HUES64 (cell line): ENCODE measurements at regions not wholly inside any gene's neighbourhood (a gene's known extent, or its start where the extent isn't known, plus 50 kb on each side); places are given as distances from the start of the nearest gene placed in this dataset.

ENCODE experiments used
- H3K27ac ChIP-seq: 2 replicates; pipeline ENCODE4 v1.7.0; 2013; ENCODE audit warnings: low read depth, low read length, inconsistent platforms
- H3K27me3 ChIP-seq: 2 replicates; pipeline ENCODE4 v1.6.1; 2013; ENCODE audit warnings: mild to moderate bottlenecking, low read length; ENCODE audit not compliant: insufficient read depth
- H3K36me3 ChIP-seq: 2 replicates; pipeline ENCODE4 v1.6.1; 2013; ENCODE audit warnings: mild to moderate bottlenecking, low read length; ENCODE audit not compliant: insufficient read depth
- H3K4me1 ChIP-seq: 2 replicates; pipeline ENCODE4 v1.6.1; 2013; ENCODE audit warnings: mild to moderate bottlenecking, low read length, moderate library complexity; ENCODE audit not compliant: insufficient read depth
- H3K4me3 ChIP-seq: 2 replicates; pipeline ENCODE4 v1.5.1; 2013; ENCODE audit warnings: mild to moderate bottlenecking, low read length, moderate library complexity
- H3K9ac ChIP-seq: 2 replicates; pipeline ENCODE4 v1.6.1; 2013; ENCODE audit warnings: mild to moderate bottlenecking, low read depth, low read length
- H3K9me3 ChIP-seq: 2 replicates; pipeline ENCODE4 v1.6.1; 2013; ENCODE audit warnings: low read depth, low read length; ENCODE audit not compliant: insufficient read depth
- WGBS: fragments of 150-250, 120-280 bp; methylation state at CpG from one replicate; pipeline ENCODE4 v1.1.7; 2013; ENCODE audit warnings: missing lambda C conversion rate; 5-methylcytosine and 5-hydroxymethylcytosine counted together

DNA sequence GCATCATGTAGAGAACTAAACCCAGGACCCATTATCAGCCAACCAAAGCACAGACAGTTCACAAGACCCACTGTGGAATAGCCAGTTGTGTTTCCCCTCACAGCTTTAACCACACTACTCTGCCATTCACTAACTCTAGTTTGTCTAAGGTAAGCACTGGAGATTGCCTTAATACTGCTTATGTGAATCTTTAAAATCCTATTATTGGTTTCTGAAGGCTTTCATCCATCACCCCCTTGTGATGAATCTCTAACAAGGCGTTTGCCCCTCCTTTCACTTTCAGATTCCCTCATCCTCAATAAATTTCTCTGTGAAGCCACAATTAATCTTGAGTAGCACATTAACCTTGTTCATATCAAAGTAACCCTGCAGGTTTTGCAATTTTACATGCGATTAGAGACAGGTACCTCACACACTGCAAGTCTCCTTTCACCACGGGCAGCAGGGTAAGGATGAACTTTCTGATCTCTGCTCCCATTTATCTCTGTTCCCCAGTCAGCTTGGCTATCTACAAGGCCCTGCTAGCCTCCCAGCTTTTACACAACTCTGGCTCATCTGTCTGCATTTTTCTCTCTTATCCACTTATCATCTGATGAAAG, 785.6 kb downstream of the REEP3 start:
- Histone ChIP-seq H3K9me3 (no peaks in the 10 kb centered on the region), H3K4me3 (no peak overlapping the region), H3K9ac (no peak overlapping the region), H3K36me3 (no peaks in the 10 kb centered on the region), H3K27me3 (no peaks in the 10 kb centered on the region), H3K27ac (no peak overlapping the region), H3K4me1 (peaks cover 12% of the 10 kb centered on the region; the same call in 1 of the 2 replicates)
- 84% methylated on average over 3 of the region's 3 CpGs for WGBS

DNA sequence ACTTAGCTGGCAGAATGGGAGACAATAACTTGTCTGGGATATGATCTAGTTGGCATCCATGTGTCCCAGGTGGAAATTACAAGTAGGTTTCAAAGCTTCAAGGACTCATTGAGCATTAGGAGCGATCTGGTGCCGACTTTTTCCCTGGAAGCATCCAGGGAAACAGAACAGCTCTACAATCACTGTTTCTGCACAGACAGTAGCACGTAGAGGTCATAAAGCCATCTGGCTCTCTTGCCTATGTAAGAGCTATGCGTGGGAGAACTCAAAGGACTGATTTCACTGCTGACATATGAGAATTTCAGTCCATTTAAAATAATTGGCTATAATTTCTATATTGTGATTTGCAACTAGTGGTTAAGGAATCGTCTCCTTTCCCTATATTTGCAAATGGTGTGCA, 791.7 kb downstream of the REEP3 start:
- Histone ChIP-seq H3K27ac (no peak overlapping the region), H3K27me3 (no peaks in the 10 kb centered on the region), H3K4me3 (no peak overlapping the region), H3K9me3 (no peaks in the 10 kb centered on the region), H3K9ac (no peak overlapping the region), H3K4me1 (no peaks in the 10 kb centered on the region), H3K36me3 (no peaks in the 10 kb centered on the region)
- WGBS: 93% methylated on average over 5 of the region's 5 CpGs

DNA sequence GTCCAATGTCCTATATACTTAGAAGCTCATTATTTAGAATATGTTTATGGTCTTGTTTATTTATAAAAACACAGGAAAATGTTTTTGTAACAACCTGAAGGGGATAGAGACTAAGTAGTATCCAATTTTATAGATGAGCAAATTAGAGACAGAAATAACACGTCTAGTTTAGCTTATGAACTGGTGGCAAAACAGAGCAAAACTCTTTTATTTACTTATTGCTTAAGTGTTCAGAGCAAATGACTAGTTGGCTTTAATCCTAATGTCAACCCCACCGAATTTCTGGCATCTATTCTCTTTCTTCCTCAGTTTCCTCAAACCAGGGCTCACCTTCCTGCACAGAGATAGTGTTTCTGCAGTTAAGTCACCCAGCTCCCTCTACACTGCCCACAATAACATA, 792.8 kb downstream of the REEP3 start:
- Histone ChIP-seq H3K9ac (no peak overlapping the region), H3K27ac (no peak overlapping the region), H3K36me3 (no peaks in the 10 kb centered on the region), H3K27me3 (no peaks in the 10 kb centered on the region), H3K9me3 (no peaks in the 10 kb centered on the region), H3K4me3 (no peak overlapping the region), H3K4me1 (no peaks in the 10 kb centered on the region)
- WGBS: 92% methylated on average over 2 of the region's 2 CpGs

DNA sequence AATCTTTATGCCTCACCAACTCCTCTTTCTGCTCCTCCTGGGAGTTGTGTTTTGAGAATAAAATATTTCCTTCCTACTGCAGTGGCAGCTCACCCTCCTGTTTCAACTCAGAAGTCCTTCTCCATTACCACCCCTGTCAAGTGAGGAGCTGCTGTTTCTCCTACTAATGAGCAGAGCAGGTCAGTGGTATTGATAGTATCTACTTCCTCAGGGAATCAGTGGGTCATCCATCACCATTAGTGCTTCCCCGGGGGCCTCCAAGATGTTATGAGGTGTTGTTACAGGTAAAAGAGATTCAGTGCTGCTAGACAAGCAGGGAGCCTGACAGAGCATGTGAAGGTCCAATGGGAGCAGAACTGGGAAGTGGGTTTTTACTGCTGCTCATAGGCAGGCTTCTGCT, 795.2 kb downstream of the REEP3 start:
- H3K9me3 ChIP-seq: no peaks in the 10 kb centered on the region
- H3K4me1 ChIP-seq: no peaks in the 10 kb centered on the region
- 96% methylated on average over 1 of the region's 1 CpG for WGBS
- no peak overlapping the region for H3K9ac ChIP-seq
- no peaks in the 10 kb centered on the region for H3K36me3 ChIP-seq
- no peak overlapping the region for H3K27ac ChIP-seq
- no peaks in the 10 kb centered on the region for H3K27me3 ChIP-seq
- H3K4me3 ChIP-seq: no peak overlapping the region

DNA sequence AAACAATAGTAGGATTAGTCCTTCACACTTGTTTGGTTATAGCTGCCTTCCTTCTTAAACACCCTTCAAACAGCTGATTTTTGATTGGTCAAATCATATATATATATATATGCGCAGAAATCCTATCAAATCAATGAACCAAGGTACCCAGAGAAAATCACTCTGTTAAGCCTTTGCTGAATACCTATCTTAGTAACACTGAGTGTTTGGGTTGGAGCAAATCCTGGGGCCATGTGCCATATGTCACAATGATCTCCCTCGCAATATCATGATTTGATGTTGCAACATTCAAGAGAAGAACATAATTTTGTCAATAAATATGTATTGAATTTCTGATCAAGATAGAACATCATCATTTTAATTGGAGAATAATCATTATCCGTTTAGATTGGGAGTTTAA, 795.6 kb downstream of the REEP3 start:
- Histone ChIP-seq H3K36me3 (no peaks in the 10 kb centered on the region), H3K4me3 (no peak overlapping the region), H3K27ac (no peak overlapping the region), H3K4me1 (no peaks in the 10 kb centered on the region), H3K27me3 (no peaks in the 10 kb centered on the region), H3K9ac (no peak overlapping the region), H3K9me3 (no peaks in the 10 kb centered on the region)
- WGBS: 100% methylated on average over 1 of the region's 3 CpGs

DNA sequence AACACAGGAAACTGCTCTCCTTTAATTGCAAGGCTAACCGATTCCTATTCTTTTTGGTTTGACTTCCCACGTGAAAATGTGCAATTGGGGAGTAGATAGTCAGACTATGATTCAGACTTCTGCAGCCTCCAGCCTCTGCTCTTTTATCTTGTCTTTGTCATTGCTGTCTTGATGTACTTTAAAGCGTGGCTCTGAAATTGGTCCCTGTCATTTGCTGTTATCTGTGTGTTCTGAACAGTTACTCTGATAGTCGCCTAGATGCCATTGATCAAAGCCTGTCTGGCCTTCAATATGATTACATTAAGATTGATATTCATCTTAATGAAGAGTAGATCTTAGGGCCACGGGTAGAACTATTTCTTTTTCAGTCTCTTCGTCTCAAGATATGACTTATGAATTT, 799.2 kb downstream of the REEP3 start:
- H3K4me1 ChIP-seq: no peaks in the 10 kb centered on the region
- 91% methylated on average over 6 of the region's 6 CpGs for WGBS
- 0 out of 2 replicates have a peak, but pooled peaks cover 2% of the 10 kb centered on the region for H3K9me3 ChIP-seq
- no peaks in the 10 kb centered on the region for H3K36me3 ChIP-seq
- H3K27ac ChIP-seq: no peak overlapping the region
- H3K27me3 ChIP-seq: no peaks in the 10 kb centered on the region
- no peak overlapping the region for H3K4me3 ChIP-seq
- H3K9ac ChIP-seq: no peak overlapping the region

DNA sequence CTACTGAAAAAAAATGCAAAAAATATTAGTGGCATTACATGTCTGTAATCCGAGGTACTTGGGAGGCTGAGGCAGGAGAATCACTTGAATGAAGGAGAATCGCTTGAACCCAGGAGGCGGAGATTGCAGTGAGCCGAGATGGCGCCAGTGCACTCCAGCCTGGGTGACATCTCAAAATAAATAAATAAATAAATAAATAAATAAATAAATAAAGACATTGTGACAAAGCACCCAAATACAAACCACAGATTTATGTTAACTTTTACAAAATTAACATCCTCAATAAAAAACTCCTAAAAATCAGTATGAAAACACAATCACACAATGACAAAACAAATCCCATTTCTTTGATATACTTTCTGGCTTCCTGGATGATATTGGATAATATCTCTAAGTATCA, 808.3 kb downstream of the REEP3 start:
- WGBS: 89% methylated on average over 4 of the region's 5 CpGs

DNA sequence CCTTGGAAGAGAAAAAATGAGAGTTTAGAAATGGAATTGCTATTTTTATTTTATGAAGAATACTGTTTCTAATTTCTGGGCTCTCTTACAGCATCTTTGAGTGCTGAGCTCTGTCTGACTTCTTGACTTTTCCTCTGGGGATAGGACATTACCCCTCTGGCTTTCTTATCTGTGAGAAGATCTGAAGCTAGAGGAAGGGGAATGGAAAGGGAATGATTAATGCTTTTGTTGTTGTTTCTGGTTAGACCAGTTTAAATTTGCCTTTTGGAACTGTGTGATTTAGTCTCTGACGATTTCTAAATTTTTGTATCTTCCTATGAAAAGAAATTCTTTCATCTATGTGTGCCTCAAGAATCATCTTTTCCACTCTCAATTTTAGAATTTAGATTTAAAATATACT, 811.4 kb downstream of the REEP3 start:
- Histone ChIP-seq H3K9ac (no peak overlapping the region), H3K9me3 (peaks cover 7% of the 10 kb centered on the region), H3K4me1 (no peaks in the 10 kb centered on the region), H3K36me3 (no peaks in the 10 kb centered on the region), H3K27me3 (no peaks in the 10 kb centered on the region), H3K27ac (no peak overlapping the region), H3K4me3 (no peak overlapping the region)
- WGBS: no CpG with 5 or more reads among the region's 1 CpG

More for the DNA sequence above, 808.3 kb downstream of the REEP3 start:
- H3K9ac ChIP-seq: no peak overlapping the region
- H3K36me3 ChIP-seq: no peaks in the 10 kb centered on the region
- no peaks in the 10 kb centered on the region for H3K27me3 ChIP-seq
- H3K9me3 ChIP-seq: peaks cover 27% of the 10 kb centered on the region
- no peaks in the 10 kb centered on the region for H3K4me1 ChIP-seq
- no peak overlapping the region for H3K4me3 ChIP-seq
- H3K27ac ChIP-seq: no peak overlapping the region

DNA sequence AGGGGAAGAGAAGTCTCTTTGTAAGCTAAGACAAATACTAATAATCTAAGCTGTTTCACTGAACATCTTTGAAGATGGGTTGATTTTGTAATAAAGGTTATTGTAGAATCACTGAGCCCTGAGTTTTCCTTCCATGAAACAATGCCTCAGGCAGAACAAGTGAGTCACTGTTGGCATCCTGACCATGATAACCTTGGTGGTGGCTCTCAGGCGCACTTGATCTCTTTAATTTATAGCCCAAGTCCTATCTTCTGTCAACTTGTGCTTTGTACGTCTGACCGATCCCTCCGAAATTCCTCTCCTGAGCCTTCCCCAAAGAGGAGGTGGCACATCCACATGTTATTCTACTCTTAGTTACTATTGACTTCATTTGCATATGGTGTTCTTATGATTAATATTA, 812.9 kb downstream of the REEP3 start:
- Histone ChIP-seq H3K27ac (no peak overlapping the region), H3K4me1 (no peaks in the 10 kb centered on the region), H3K4me3 (no peak overlapping the region), H3K9me3 (no peaks in the 10 kb centered on the region), H3K36me3 (no peaks in the 10 kb centered on the region), H3K9ac (no peak overlapping the region), H3K27me3 (no peaks in the 10 kb centered on the region)
- WGBS: 97% methylated on average over 4 of the region's 4 CpGs

DNA sequence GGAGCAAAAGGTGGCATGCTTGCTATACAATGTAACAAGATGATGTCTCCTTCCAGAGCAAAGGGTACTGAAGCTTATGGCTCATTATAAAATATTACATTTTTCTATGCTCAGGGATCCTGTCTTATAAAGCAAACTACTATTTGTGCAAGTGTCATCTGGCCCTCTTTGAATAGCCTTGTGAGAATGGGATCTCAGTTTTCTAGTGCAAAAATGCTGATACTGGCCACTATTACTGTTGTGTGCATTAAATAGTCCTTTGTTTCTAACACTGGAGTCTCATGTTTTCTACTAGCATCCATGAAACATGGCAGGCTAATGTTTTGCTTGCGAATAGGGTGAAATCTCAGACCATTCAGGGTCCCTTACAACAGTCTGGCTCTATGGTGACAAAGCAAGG, 823.0 kb downstream of the REEP3 start:
- no peak overlapping the region for H3K4me3 ChIP-seq
- H3K4me1 ChIP-seq: no peaks in the 10 kb centered on the region
- no peak overlapping the region for H3K27ac ChIP-seq
- no peaks in the 10 kb centered on the region for H3K36me3 ChIP-seq
- H3K9me3 ChIP-seq: no peaks in the 10 kb centered on the region
- 97% methylated on average over 1 of the region's 1 CpG for WGBS
- no peak overlapping the region for H3K9ac ChIP-seq
- H3K27me3 ChIP-seq: no peaks in the 10 kb centered on the region

DNA sequence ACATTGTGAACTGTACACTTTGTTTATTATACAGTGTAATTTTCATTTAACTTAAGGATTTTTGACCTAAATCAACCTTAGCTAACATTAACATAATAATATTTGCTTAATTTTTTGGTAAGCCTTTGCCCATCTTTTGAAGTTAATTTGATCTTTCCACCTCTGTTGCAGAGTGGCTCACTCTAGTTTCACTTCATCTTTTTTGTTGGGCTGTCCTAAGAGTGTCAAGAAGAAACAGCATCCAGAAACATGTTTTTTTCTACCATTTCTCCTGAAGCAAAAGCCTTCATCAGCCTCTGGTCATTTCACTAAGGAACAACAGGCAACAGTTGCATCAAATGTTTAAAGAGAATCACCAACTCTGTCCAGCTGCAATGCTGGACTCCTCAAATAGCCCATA, 824.7 kb downstream of the REEP3 start:
- Histone ChIP-seq H3K36me3 (no peaks in the 10 kb centered on the region), H3K4me1 (no peaks in the 10 kb centered on the region), H3K9ac (no peak overlapping the region), H3K27me3 (no peaks in the 10 kb centered on the region), H3K9me3 (no peaks in the 10 kb centered on the region), H3K27ac (no peak overlapping the region), H3K4me3 (no peak overlapping the region)

DNA sequence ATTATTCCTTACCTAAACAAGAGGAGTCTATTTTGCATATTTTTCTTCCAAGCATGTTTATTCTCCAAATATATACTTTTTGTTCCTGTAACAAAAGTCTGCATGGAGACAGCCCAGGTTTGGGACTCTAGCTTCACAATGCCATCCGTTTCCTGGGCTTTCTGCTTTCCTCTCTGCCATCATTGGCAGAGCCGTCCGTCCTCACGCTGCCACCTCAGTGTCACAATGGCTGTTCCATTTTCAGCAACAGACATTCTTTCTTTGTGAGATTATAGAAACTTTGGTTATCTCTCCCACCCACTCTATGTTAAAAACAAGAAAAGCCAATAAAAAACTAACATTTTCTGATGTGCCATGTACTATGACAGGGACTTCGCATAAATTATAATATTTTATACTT, 825.2 kb downstream of the REEP3 start:
- 89% methylated on average over 4 of the region's 5 CpGs for WGBS
- H3K9me3 ChIP-seq: no peaks in the 10 kb centered on the region
- no peak overlapping the region for H3K27ac ChIP-seq
- no peaks in the 10 kb centered on the region for H3K4me1 ChIP-seq
- H3K27me3 ChIP-seq: no peaks in the 10 kb centered on the region
- H3K36me3 ChIP-seq: no peaks in the 10 kb centered on the region
- H3K4me3 ChIP-seq: no peak overlapping the region
- H3K9ac ChIP-seq: no peak overlapping the region
